WI38 (cell line): ENCODE measurements at regions not wholly inside any gene's neighbourhood (a gene's known extent, or its start where the extent isn't known, plus 50 kb on each side); places are given as distances from the start of the nearest gene placed in this dataset.

Source experiments
- H3K4me3 ChIP-seq: 2 replicates; pipeline ENCODE4 v1.5.1; 2011; ENCODE audit warnings: low read depth, mild to moderate bottlenecking, control low read depth, low read length
- CTCF ChIP-seq: IDR thresholded peaks from 2 replicates; pipeline ENCODE4 v1.5.1; 2012; ENCODE audit warnings: low read depth, mild to moderate bottlenecking, control low read depth, low read length

DNA sequence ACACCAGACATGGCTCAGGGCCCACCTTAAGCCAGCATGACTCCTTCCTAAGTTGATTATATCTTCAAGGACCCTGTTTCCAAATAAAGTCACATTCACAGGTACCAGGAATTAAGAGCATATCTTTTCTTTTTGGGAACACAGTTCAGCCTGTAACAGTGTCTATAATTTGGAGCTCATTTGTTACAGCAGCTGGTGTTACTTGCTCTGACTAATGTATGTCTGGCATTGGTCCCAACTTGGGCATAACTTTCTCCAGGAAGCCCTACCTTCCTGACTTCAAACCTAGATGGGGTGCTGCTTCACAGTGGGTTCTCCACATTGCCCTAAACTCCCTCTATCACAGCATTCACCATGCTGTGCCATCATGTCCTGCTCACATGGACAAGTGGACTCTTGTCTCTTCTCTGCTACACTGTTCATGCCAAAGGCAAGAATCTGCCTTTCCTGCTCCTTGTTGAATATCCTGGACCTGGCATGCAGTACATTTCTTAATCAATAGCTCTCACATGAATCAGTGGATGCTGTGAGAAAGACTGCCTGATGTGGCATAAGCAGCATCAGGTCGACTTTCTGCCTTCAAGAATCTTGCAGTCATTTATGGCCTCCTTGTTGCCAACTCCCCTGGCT lies 117.4 kb upstream of the FOXA2 start:
- no peak for TF ChIP-seq CTCF
- H3K4me3 ChIP-seq = no peak overlapping the region

- TF ChIP-seq CTCF = no peak
- no peak overlapping the region for H3K4me3 ChIP-seq
Measured at GRCh38 chr20:22703843-22704242, 119.5 kb upstream of the FOXA2 start.

DNA sequence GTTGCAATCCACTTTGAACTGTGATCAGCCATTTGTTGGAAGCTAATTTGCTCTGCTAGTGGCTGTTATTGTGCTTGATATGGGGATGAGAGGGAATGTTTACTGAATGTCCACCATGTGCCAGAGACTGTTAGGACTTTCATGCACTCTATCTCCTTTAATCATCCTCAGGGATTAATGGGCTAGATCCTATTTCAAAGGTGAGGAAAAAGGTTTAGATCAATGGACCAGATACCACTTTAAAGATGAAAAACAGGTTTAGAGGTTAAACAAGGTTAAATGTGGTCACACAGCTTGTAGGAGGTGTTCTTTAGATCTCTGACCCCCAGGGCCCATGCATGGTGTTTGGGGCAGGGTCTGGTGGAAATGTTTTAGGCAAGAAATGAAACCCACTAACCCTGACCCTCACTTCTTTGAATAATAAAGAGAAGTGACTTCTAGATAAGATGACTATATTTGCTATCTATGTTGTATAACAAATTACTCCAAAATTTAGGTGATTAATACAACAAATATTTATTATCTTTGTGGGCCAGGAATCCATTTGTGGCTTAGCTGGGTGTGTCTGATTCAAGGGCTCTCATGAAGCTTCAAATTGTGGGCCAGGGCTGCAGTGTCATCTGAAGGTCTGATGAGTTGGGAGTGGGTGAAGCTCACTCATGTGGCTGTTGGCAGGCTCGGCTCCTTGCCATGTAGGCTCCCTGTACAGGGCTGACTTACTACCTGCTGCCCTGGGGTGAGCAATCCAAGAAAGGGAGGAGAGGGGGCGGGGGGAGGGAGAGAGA lies 127.8 kb upstream of the FOXA2 start:
- no peak for TF ChIP-seq CTCF
- no peak overlapping the region for H3K4me3 ChIP-seq

- no peak for TF ChIP-seq CTCF
- no peak overlapping the region for H3K4me3 ChIP-seq
Measured at GRCh38 chr20:22716821-22717351, 132.5 kb upstream of the FOXA2 start.

- no peak for TF ChIP-seq CTCF
Measured at GRCh38 chr20:22717466-22717865, 133.1 kb upstream of the FOXA2 start.

GRCh38 chr20:22719167-22719591 lies 134.8 kb upstream of the FOXA2 start:
- H3K4me3 ChIP-seq = no peak overlapping the region
- no peak for TF ChIP-seq CTCF

More at GRCh38 chr20:22717466-22717865, 133.1 kb upstream of the FOXA2 start:
- no peak overlapping the region for H3K4me3 ChIP-seq

GRCh38 chr20:22720206-22720605 lies 135.8 kb upstream of the FOXA2 start:
- no peak overlapping the region for H3K4me3 ChIP-seq
- no peak for TF ChIP-seq CTCF
